Keratinocyte (primary cell): ENCODE measurements at regions not wholly inside any gene's neighbourhood (a gene's known extent, or its start where the extent isn't known, plus 50 kb on each side); places are given as distances from the start of the nearest gene placed in this dataset.

Experiments
- DNase-seq: peaks from one replicate; pipeline ENCODE4 v3.0.0-alpha.2; 2011; ENCODE audit warnings: low read depth, missing footprints, low spot score
- FAIRE-seq: peaks from 2 replicates; lab custom pipeline; 2011; peaks lifted over from hg19 to GRCh38; lab: Jason Lieb, UNC
- H2AFZ ChIP-seq: 2 replicates; pipeline ENCODE4 v1.6.0; 2012; ENCODE audit warnings: low read length, control low read depth, inconsistent platforms; ENCODE audit not compliant: control insufficient read depth
- H3K27ac ChIP-seq: 2 replicates; pipeline ENCODE4 v1.5.1; 2011; ENCODE audit warnings: low read length; ENCODE audit not compliant: control insufficient read depth, insufficient read depth
- H3K27me3 ChIP-seq: 3 replicates; pipeline ENCODE4 v1.6.0; 2011; ENCODE audit warnings: low read length; ENCODE audit not compliant: control insufficient read depth, insufficient read depth; ENCODE audit errors: extremely low read depth
- H3K36me3 ChIP-seq, 2 experiments: 2 replicates in 1 of 2; 3 replicates in 1 of 2; pipeline ENCODE4 v1.5.1; 2011; ENCODE audit warnings: low read length in 2 of 2, mild to moderate bottlenecking in 1 of 2; ENCODE audit not compliant: control insufficient read depth in 2 of 2, insufficient read depth in 2 of 2; ENCODE audit errors: extremely low read depth in 1 of 2
- H3K4me1 ChIP-seq: 3 replicates; pipeline ENCODE4 v1.5.1; 2011; ENCODE audit warnings: low read length; ENCODE audit not compliant: control insufficient read depth, insufficient read depth; ENCODE audit errors: extremely low read depth
- H3K4me2 ChIP-seq: 3 replicates; pipeline ENCODE4 v1.6.0; 2011; ENCODE audit warnings: low read depth, low read length; ENCODE audit not compliant: control insufficient read depth, insufficient read depth; ENCODE audit errors: extremely low read depth
- H3K4me3 ChIP-seq, 3 experiments: fragments of 200-600 bp in 1 of 3; sonication (generic) in 1 of 3; 2 replicates in 2 of 3; 3 replicates in 1 of 3; pipeline ENCODE4 v1.5.1; 2011 to 2016; ENCODE audit warnings: low read length in 3 of 3, mild to moderate bottlenecking in 3 of 3, control low read depth in 2 of 3, inconsistent platforms in 1 of 3, low read depth in 1 of 3, mixed read lengths in 1 of 3, mixed run types in 1 of 3, moderate library complexity in 1 of 3; ENCODE audit not compliant: control insufficient read depth in 2 of 3, insufficient read depth in 2 of 3; ENCODE audit errors: extremely low read depth in 1 of 3
- H3K79me2 ChIP-seq: 2 replicates; pipeline ENCODE4 v1.6.0; 2012; ENCODE audit warnings: low read length; ENCODE audit not compliant: control insufficient read depth, insufficient read depth
- H3K9ac ChIP-seq: 3 replicates; pipeline ENCODE4 v1.6.0; 2011; ENCODE audit warnings: low read length; ENCODE audit not compliant: control insufficient read depth, insufficient read depth; ENCODE audit errors: extremely low read depth
- H3K9me1 ChIP-seq: 3 replicates; pipeline ENCODE4 v1.6.0; 2011; ENCODE audit warnings: low read length; ENCODE audit not compliant: control insufficient read depth, insufficient read depth; ENCODE audit errors: extremely low read depth
- H3K9me3 ChIP-seq: 2 replicates; pipeline ENCODE4 v1.5.1; 2012; ENCODE audit warnings: low read depth, low read length; ENCODE audit not compliant: control insufficient read depth
- H4K20me1 ChIP-seq: 3 replicates; pipeline ENCODE4 v1.6.0; 2011; ENCODE audit warnings: low read length; ENCODE audit not compliant: control insufficient read depth, insufficient read depth; ENCODE audit errors: extremely low read depth
- EZH2 ChIP-seq: IDR thresholded peaks from one replicate; pipeline ENCODE4 v1.6.1; 2012; ENCODE audit warnings: inconsistent platforms, mild to moderate bottlenecking, low read length, moderate library complexity
- dilution Hi-C: fragments of 300-500 bp; cut with MboI; formaldehyde crosslinking; loops from one replicate; pipeline ENCODE4 v1.7.0; 2020; ENCODE audit warnings: low sequenced_read_pairs; ENCODE audit not compliant: extremely low pct_ligation_motif_present
- TF ChIP-seq, protein P1 (sequence below), 3 experiments: IDR thresholded peaks in 1 of 3; conservative IDR thresholded peaks in 1 of 3; optimal IDR thresholded peaks in 1 of 3; 2 replicates in 2 of 3; 3 replicates in 1 of 3; pipeline versions ENCODE3 to v1.5.1; 2011; ENCODE audit warnings: low read length in 3 of 3, mild to moderate bottlenecking in 3 of 3, moderate library complexity in 2 of 3, control low read depth in 1 of 3, inconsistent platforms in 1 of 3; ENCODE audit not compliant: insufficient read depth in 2 of 3; ENCODE audit errors: extremely low read depth in 1 of 3

- H3K9me3 ChIP-seq = no peaks in the 10 kb centered on the region
- no peaks in the 10 kb centered on the region for H4K20me1 ChIP-seq
- no peak overlapping the region for H3K4me3 ChIP-seq
- H3K9ac ChIP-seq = no peak overlapping the region
- no peak overlapping the region for H2AFZ ChIP-seq
- dilution Hi-C loops = no loop called here
- FAIRE-seq (no peak), DNase-seq (no peak)
- no peaks in the 10 kb centered on the region for H3K27me3 ChIP-seq
- no peak overlapping the region for H3K27ac ChIP-seq
- no peaks in the 10 kb centered on the region for H3K9me1 ChIP-seq
- no peaks in the 10 kb centered on the region for H3K79me2 ChIP-seq
- no peaks in the 10 kb centered on the region for H3K4me1 ChIP-seq
- no peak overlapping the region for H3K4me2 ChIP-seq
- no peaks in the 10 kb centered on the region for H3K36me3 ChIP-seq
- TF ChIP-seq, protein P1, sequence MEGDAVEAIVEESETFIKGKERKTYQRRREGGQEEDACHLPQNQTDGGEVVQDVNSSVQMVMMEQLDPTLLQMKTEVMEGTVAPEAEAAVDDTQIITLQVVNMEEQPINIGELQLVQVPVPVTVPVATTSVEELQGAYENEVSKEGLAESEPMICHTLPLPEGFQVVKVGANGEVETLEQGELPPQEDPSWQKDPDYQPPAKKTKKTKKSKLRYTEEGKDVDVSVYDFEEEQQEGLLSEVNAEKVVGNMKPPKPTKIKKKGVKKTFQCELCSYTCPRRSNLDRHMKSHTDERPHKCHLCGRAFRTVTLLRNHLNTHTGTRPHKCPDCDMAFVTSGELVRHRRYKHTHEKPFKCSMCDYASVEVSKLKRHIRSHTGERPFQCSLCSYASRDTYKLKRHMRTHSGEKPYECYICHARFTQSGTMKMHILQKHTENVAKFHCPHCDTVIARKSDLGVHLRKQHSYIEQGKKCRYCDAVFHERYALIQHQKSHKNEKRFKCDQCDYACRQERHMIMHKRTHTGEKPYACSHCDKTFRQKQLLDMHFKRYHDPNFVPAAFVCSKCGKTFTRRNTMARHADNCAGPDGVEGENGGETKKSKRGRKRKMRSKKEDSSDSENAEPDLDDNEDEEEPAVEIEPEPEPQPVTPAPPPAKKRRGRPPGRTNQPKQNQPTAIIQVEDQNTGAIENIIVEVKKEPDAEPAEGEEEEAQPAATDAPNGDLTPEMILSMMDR (optimal IDR thresholded peaks at IDR 0.05 in 1 of 3, IDR thresholded peaks at IDR 0.05 in 1 of 3, conservative IDR thresholded peaks at IDR 0.05 in 1 of 3; ENCODE audit: extremely low read depth in 1 of 3, insufficient read depth in 2 of 3, low read length in 3 of 3) = no peak
- no peak for TF ChIP-seq EZH2
Measured at GRCh38 chr7:25777969-25778708, 373.9 kb upstream of the NFE2L3 start.

- no peaks in the 10 kb centered on the region for H3K27me3 ChIP-seq
- no peak overlapping the region for H3K4me2 ChIP-seq
- dilution Hi-C loops = no loop called here
- no peaks in the 10 kb centered on the region for H3K9me3 ChIP-seq
- H3K4me3 ChIP-seq = no peak overlapping the region
- no peak overlapping the region for H3K9ac ChIP-seq
- H3K79me2 ChIP-seq = no peaks in the 10 kb centered on the region
- H3K4me1 ChIP-seq = no peaks in the 10 kb centered on the region
- no peak for FAIRE-seq
- no peak for DNase-seq
- no peak overlapping the region for H2AFZ ChIP-seq
- H3K27ac ChIP-seq = no peak overlapping the region
- H4K20me1 ChIP-seq = no peaks in the 10 kb centered on the region
- H3K36me3 ChIP-seq = no peaks in the 10 kb centered on the region
- TF ChIP-seq EZH2 = no peak
- TF ChIP-seq, protein P1 (optimal IDR thresholded peaks at IDR 0.05 in 1 of 3, IDR thresholded peaks at IDR 0.05 in 1 of 3, conservative IDR thresholded peaks at IDR 0.05 in 1 of 3; ENCODE audit: extremely low read depth in 1 of 3, insufficient read depth in 2 of 3, low read length in 3 of 3) = no peak
- H3K9me1 ChIP-seq = no peaks in the 10 kb centered on the region
Measured at GRCh38 chr7:25779002-25779546, 372.9 kb upstream of the NFE2L3 start.
